LNCaP clone FGC (cell line): ENCODE measurements at regions not wholly inside any gene's neighbourhood (a gene's known extent, or its start where the extent isn't known, plus 50 kb on each side); places are given as distances from the start of the nearest gene placed in this dataset.

Source experiments
- DNase-seq: peaks from one replicate; pipeline ENCODE4 v3.0.0-alpha.2; 2011; ENCODE audit warnings: low read depth
- H3K4me3 ChIP-seq: 2 replicates; pipeline ENCODE4 v1.5.1; 2011; ENCODE audit warnings: mild to moderate bottlenecking, low read depth, low read length, control low read depth
- CTCF ChIP-seq: IDR thresholded peaks from 2 replicates; pipeline ENCODE4 v1.5.1; 2012; ENCODE audit warnings: mild to moderate bottlenecking; ENCODE audit not compliant: control insufficient read depth, insufficient read depth; ENCODE audit errors: extremely low read depth

- no peak for DNase-seq
These were observed 357.0 kb downstream of the BCAT1 start for GRCh38 chr12:24591715-24592440.

GRCh38 chr12:24591079-24591626 lies 357.7 kb downstream of the BCAT1 start:
- H3K4me3 ChIP-seq: no peak overlapping the region
- no peak for DNase-seq
- no peak for TF ChIP-seq CTCF

More at GRCh38 chr12:24591715-24592440, 357.0 kb downstream of the BCAT1 start:
- H3K4me3 ChIP-seq: no peak overlapping the region
- no peak for TF ChIP-seq CTCF

DNA sequence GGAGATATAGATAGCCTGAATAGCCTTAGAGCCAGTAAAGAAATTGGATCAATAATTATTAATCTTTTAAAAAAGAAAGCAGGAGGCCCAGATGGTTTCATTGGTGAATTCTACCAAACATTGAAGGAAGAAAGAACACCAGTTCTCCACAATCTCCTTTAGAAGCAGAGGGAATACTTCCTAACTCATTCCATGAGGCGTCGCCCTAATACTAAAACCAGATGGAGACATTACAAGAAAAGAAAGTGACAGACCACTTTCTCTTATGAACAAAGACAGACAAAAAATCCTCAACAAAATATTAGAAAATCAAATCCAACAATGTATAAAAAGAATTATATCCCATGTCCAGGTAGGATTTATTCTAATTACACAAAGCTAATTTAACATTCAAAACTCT lies 362.6 kb downstream of the BCAT1 start:
- no peak for DNase-seq
- no peak overlapping the region for H3K4me3 ChIP-seq
- no peak for TF ChIP-seq CTCF

GRCh38 chr12:24584032-24584675 lies 364.7 kb downstream of the BCAT1 start:
- no peak for TF ChIP-seq CTCF
- H3K4me3 ChIP-seq: no peak overlapping the region
- no peak for DNase-seq

GRCh38 chr12:24582954-24583601 lies 365.8 kb downstream of the BCAT1 start:
- TF ChIP-seq CTCF: no peak
- DNase-seq: no peak
- H3K4me3 ChIP-seq: no peak overlapping the region

GRCh38 chr12:24574538-24574937 lies 374.4 kb downstream of the BCAT1 start:
- no peak overlapping the region for H3K4me3 ChIP-seq
- no peak for DNase-seq
- no peak for TF ChIP-seq CTCF
